IMR-90 (cell line): ENCODE measurements at regions not wholly inside any gene's neighbourhood (a gene's known extent, or its start where the extent isn't known, plus 50 kb on each side); places are given as distances from the start of the nearest gene placed in this dataset.

ENCODE experiments used
- ATAC-seq: fragments of 200-7000 bp; cut with Tn5 transposase; 2 replicates; pipeline ENCODE4 v1.9.1; 2020; ENCODE audit warnings: low read depth, mild to moderate bottlenecking, moderate library complexity
- BruUV-seq: library from RNA; stranded (reverse); fragments of 400-500 nt; replicated peaks from 2 replicates; lab custom pipeline; 2021; lab: Mats Ljungman, UMichigan
- CTCF ChIA-PET: fragments of 300-600 bp; formaldehyde crosslinking; extraction: SDS; loops from one replicate; lab custom pipeline; 2021; ENCODE audit warnings: antibody characterized with exemption; lab: Yijun Ruan, JAX
- POLR2A ChIA-PET: fragments of 300-600 bp; sonication (Branson Sonifier 250); formaldehyde crosslinking; loops from one replicate; lab custom pipeline; 2022; ENCODE audit warnings: antibody characterized with exemption; ENCODE audit not compliant: unreplicated experiment; lab: Charles Lee
- DNase-seq: peaks from one replicate; pipeline ENCODE4 v3.0.0; 2013
- H2AFZ ChIP-seq: replicated peaks from 2 replicates; pipeline ENCODE3; 2013; ENCODE audit warnings: low read length, mild to moderate bottlenecking; ENCODE audit not compliant: poor library complexity
- H2AK5ac ChIP-seq: 2 replicates; pipeline ENCODE4 v1.6.1; 2013; ENCODE audit warnings: low read depth, low read length, inconsistent platforms
- H2AK9ac ChIP-seq: replicated peaks from 2 replicates; pipeline ENCODE3; 2013; ENCODE audit warnings: mild to moderate bottlenecking, low read depth, low read length, moderate library complexity; ENCODE audit not compliant: poor library complexity
- H2BK120ac ChIP-seq: 2 replicates; pipeline ENCODE4 v1.6.1; 2013; ENCODE audit warnings: low read depth, low read length, inconsistent platforms
- H2BK15ac ChIP-seq: 3 replicates; pipeline ENCODE4 v1.6.1; 2013; ENCODE audit warnings: low read depth, low read length, inconsistent platforms
- H2BK20ac ChIP-seq: 2 replicates; pipeline ENCODE4 v1.6.1; 2013; ENCODE audit warnings: low read depth, mild to moderate bottlenecking, inconsistent platforms, low read length, moderate library complexity
- H2BK5ac ChIP-seq: 2 replicates; pipeline ENCODE4 v1.6.1; 2013; ENCODE audit warnings: mild to moderate bottlenecking, low read depth, low read length, inconsistent platforms; ENCODE audit not compliant: poor library complexity, severe bottlenecking
- H3K14ac ChIP-seq: replicated peaks from 2 replicates; pipeline ENCODE4 v1.6.1; 2013; ENCODE audit warnings: low read depth, low read length, inconsistent platforms
- H3K18ac ChIP-seq: 2 replicates; pipeline ENCODE4 v1.6.1; 2013; ENCODE audit warnings: low read depth, low read length, control low read depth
- H3K23ac ChIP-seq: 2 replicates; pipeline ENCODE4 v1.6.1; 2013; ENCODE audit warnings: low read depth, low read length, inconsistent platforms
- H3K27ac ChIP-seq: 2 replicates; pipeline ENCODE4 v1.5.1; 2013; ENCODE audit warnings: mild to moderate bottlenecking, control low read depth, low read length; ENCODE audit not compliant: insufficient read depth
- H3K27me3 ChIP-seq: 2 replicates; pipeline ENCODE4 v1.6.1; 2013; ENCODE audit warnings: low read length; ENCODE audit not compliant: control insufficient read depth, insufficient read depth
- H3K36me3 ChIP-seq: 2 replicates; pipeline ENCODE4 v1.6.1; 2013; ENCODE audit warnings: low read length, mixed read lengths; ENCODE audit not compliant: control insufficient read depth, insufficient read depth
- H3K4ac ChIP-seq: 2 replicates; pipeline ENCODE4 v1.6.1; 2013; ENCODE audit warnings: low read depth, low read length, inconsistent platforms
- H3K4me1 ChIP-seq: 2 replicates; pipeline ENCODE4 v1.6.1; 2013; ENCODE audit warnings: low read length, mixed read lengths; ENCODE audit not compliant: control insufficient read depth, insufficient read depth
- H3K4me2 ChIP-seq: 2 replicates; pipeline ENCODE4 v1.6.1; 2013; ENCODE audit warnings: low read depth, mild to moderate bottlenecking, control low read depth, low read length, moderate library complexity
- H3K4me3 ChIP-seq: 2 replicates; pipeline ENCODE4 v1.5.1; 2013; ENCODE audit warnings: low read depth, mild to moderate bottlenecking, control low read depth, low read length, moderate library complexity; ENCODE audit not compliant: insufficient read depth
- H3K56ac ChIP-seq: 2 replicates; pipeline ENCODE4 v1.6.1; 2013; ENCODE audit warnings: low read length, inconsistent platforms; ENCODE audit not compliant: insufficient read depth; ENCODE audit errors: extremely low read depth
- H3K79me1 ChIP-seq, 2 experiments: 2 replicates each; pipeline ENCODE4 v1.6.1; 2013; ENCODE audit warnings: low read length in 2 of 2, inconsistent platforms in 1 of 2, low read depth in 1 of 2
- H3K9ac ChIP-seq: 2 replicates; pipeline ENCODE4 v1.6.1; 2013; ENCODE audit warnings: low read depth, low read length, control low read depth
- H3K9me1 ChIP-seq: 2 replicates; pipeline ENCODE4 v1.6.1; 2013; ENCODE audit warnings: low read length, inconsistent platforms; ENCODE audit not compliant: insufficient read depth
- H3K9me3 ChIP-seq: 2 replicates; pipeline ENCODE4 v1.6.1; 2013; ENCODE audit warnings: low read length; ENCODE audit not compliant: control insufficient read depth, insufficient read depth
- H4K20me1 ChIP-seq: 2 replicates; pipeline ENCODE4 v1.6.1; 2013; ENCODE audit warnings: low read length, inconsistent platforms; ENCODE audit not compliant: insufficient read depth
- H4K5ac ChIP-seq: 2 replicates; pipeline ENCODE4 v1.6.1; 2013; ENCODE audit warnings: mild to moderate bottlenecking, low read depth, low read length, control low read depth
- H4K8ac ChIP-seq, 2 experiments: 2 replicates each; pipeline ENCODE4 v1.6.1; 2013; ENCODE audit warnings: low read depth in 2 of 2, low read length in 2 of 2, control low read depth in 1 of 2, inconsistent platforms in 1 of 2
- H4K91ac ChIP-seq: 2 replicates; pipeline ENCODE4 v1.6.1; 2013; ENCODE audit warnings: low read depth, low read length, inconsistent platforms; ENCODE audit not compliant: insufficient read depth
- BHLHE40 ChIP-seq: fragments of 150-350 bp; IDR thresholded peaks from 2 replicates; pipeline ENCODE4 v1.6.1; 2016; ENCODE audit warnings: mild to moderate bottlenecking, low read depth, low read length
- CEBPB ChIP-seq: IDR thresholded peaks from 2 replicates; pipeline ENCODE4 v1.6.1; 2012; ENCODE audit warnings: low read depth, low read length, improper control_type of control experiment
- FOS ChIP-seq: fragments of 150-350 bp; IDR thresholded peaks from 2 replicates; pipeline ENCODE4 v1.6.1; 2016; ENCODE audit warnings: low read depth, low read length
- MAFK ChIP-seq: IDR thresholded peaks from 2 replicates; pipeline ENCODE4 v1.6.1; 2012; ENCODE audit warnings: low read depth, low read length, improper control_type of control experiment
- MAZ ChIP-seq: IDR thresholded peaks from 2 replicates; pipeline ENCODE4 v1.6.1; 2012; ENCODE audit warnings: low read depth, mild to moderate bottlenecking, low read length, improper control_type of control experiment, moderate library complexity, borderline replicate concordance
- MXI1 ChIP-seq: IDR thresholded peaks from 2 replicates; pipeline ENCODE4 v1.6.1; 2012; ENCODE audit warnings: low read depth, mild to moderate bottlenecking, low read length, moderate library complexity, borderline replicate concordance
- NFE2L2 ChIP-seq: fragments of 150-350 bp; IDR thresholded peaks from 2 replicates; pipeline ENCODE4 v1.6.1; 2016; ENCODE audit warnings: low read depth, mild to moderate bottlenecking, low read length
- POLR2A ChIP-seq: IDR thresholded peaks from 2 replicates; pipeline ENCODE4 v1.6.1; 2012; ENCODE audit warnings: mild to moderate bottlenecking, low read depth, low read length
- RAD21 ChIP-seq: IDR thresholded peaks from 2 replicates; pipeline ENCODE4 v1.6.1; 2012; ENCODE audit warnings: low read length, improper control_type of control experiment
- RCOR1 ChIP-seq: IDR thresholded peaks from 2 replicates; pipeline ENCODE4 v1.6.1; 2012; ENCODE audit warnings: mild to moderate bottlenecking, low read length, improper control_type of control experiment; ENCODE audit not compliant: insufficient replicate concordance
- SMC3 ChIP-seq: fragments of 150-350 bp; IDR thresholded peaks from 2 replicates; pipeline ENCODE4 v1.6.1; 2016; ENCODE audit warnings: low read depth, mild to moderate bottlenecking, antibody characterized with exemption, low read length, moderate library complexity
- WGBS, 2 experiments: methylation state at CpG; one replicate each; pipeline versions ENCODE4 v1.1.5 to v1.1.7; 2013; ENCODE audit warnings: missing lambda C conversion rate in 2 of 2; ENCODE audit not compliant: insufficient read length in 1 of 2; ENCODE audit errors: extremely low coverage in 2 of 2; 5-methylcytosine and 5-hydroxymethylcytosine counted together
- dilution Hi-C: fragments of 300-500 bp; cut with HindIII; formaldehyde crosslinking; loops from one replicate; pipeline ENCODE4 v1.14.3; 2018; ENCODE audit warnings: low sequenced_read_pairs; ENCODE audit not compliant: unreplicated experiment
- in situ Hi-C: fragments of 300-500 bp; cut with MboI; formaldehyde crosslinking; loops from 3 replicates; pipeline ENCODE4 v1.14.3; 2019; ENCODE audit warnings: low sequenced_read_pairs, inconsistent platforms, mixed read lengths
- intact Hi-C: fragments of 100-400 bp; cut with micrococcal nuclease; formaldehyde crosslinking; loops from 2 replicates; pipeline ENCODE4 v1.10.0; 2022
- TF ChIP-seq, protein P1 (sequence below): conservative IDR thresholded peaks from 2 replicates; pipeline ENCODE4 v1.5.1; 2012; ENCODE audit warnings: mild to moderate bottlenecking, low read depth, low read length, improper control_type of control experiment
- TF ChIP-seq, protein P2 (sequence below): fragments of 150-350 bp; IDR thresholded peaks from 2 replicates; pipeline ENCODE4 v1.6.1; 2017; ENCODE audit warnings: mild to moderate bottlenecking, antibody characterized with exemption, low read length, low read depth

DNA sequence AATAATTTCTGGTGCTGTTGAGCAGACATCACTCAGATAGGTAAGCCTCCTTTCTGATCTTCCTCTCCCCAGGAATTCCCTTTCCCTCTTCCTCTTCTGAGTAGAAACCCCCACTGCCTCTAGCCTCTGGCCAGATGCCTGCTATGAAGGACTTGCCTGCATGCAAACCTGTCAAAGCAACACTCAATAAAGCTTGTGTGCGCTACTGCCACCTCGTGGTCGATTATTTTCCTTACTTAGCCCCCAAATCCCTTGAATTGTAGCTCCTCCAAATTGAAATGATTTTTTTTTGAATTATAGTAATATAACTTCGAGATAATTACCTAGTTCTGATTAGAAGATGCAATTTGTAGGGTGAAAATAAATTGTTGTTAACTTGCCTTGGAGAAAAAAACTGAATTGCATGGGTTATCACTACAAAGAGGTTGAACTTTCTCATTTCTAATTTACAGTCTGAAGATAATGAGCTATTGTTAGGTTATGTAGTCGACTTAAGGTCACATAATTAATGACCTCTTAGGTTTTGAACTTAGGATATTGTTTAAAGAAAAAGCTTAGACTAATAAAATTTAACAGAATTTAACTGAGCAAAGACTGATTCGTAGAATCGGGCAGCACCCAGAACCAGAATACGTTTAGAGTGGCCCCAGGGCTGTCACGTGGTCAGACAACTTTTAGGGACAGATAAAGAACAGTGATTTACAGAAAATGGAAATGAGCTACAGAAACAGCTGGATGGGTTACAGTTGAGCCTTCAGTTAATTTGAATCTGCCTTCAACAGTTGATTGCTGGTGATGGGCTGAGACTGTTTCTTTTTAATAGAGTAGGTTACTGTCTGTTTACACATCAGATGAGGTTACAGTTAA is 269.3 kb downstream of the ARPP21 start:
- Histone ChIP-seq H4K91ac (no peak overlapping the region), H3K4me2 (no peak overlapping the region), H3K79me1 (no peaks in the 10 kb centered on the region), H2AFZ (no peak overlapping the region), H3K36me3 (no peaks in the 10 kb centered on the region), H3K4ac (no peak overlapping the region), H4K8ac (no peak overlapping the region), H3K9me1 (no peaks in the 10 kb centered on the region), H2AK9ac (no peak overlapping the region), H3K9me3 (no peaks in the 10 kb centered on the region), H2AK5ac (no peak overlapping the region), H2BK20ac (no peak overlapping the region), H3K4me3 (no peak overlapping the region), H4K20me1 (no peaks in the 10 kb centered on the region), H3K4me1 (no peaks in the 10 kb centered on the region), H3K27me3 (no peaks in the 10 kb centered on the region), H3K27ac (no peak overlapping the region), H2BK120ac (no peak overlapping the region), H2BK5ac (no peak overlapping the region), H4K5ac (no peak overlapping the region), H2BK15ac (no peak overlapping the region), H3K9ac (no peak overlapping the region), H3K56ac (no peak overlapping the region), H3K14ac (no peak overlapping the region), H3K23ac (no peak overlapping the region), H3K18ac (no peak overlapping the region)
- TF ChIP-seq MAZ, result no peak
- TF ChIP-seq RAD21, result peak; percentile 55
- TF ChIP-seq MAFK, result no peak
- TF ChIP-seq SMC3, result peak; percentile 58
- TF ChIP-seq BHLHE40, result no peak
- TF ChIP-seq NFE2L2, result no peak
- TF ChIP-seq POLR2A, result no peak
- no peak for TF ChIP-seq MXI1
- no peak for TF ChIP-seq FOS
- TF ChIP-seq, protein P1, sequence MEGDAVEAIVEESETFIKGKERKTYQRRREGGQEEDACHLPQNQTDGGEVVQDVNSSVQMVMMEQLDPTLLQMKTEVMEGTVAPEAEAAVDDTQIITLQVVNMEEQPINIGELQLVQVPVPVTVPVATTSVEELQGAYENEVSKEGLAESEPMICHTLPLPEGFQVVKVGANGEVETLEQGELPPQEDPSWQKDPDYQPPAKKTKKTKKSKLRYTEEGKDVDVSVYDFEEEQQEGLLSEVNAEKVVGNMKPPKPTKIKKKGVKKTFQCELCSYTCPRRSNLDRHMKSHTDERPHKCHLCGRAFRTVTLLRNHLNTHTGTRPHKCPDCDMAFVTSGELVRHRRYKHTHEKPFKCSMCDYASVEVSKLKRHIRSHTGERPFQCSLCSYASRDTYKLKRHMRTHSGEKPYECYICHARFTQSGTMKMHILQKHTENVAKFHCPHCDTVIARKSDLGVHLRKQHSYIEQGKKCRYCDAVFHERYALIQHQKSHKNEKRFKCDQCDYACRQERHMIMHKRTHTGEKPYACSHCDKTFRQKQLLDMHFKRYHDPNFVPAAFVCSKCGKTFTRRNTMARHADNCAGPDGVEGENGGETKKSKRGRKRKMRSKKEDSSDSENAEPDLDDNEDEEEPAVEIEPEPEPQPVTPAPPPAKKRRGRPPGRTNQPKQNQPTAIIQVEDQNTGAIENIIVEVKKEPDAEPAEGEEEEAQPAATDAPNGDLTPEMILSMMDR, result peak; percentile 61
- TF ChIP-seq RCOR1, result no peak
- TF ChIP-seq, protein P2, sequence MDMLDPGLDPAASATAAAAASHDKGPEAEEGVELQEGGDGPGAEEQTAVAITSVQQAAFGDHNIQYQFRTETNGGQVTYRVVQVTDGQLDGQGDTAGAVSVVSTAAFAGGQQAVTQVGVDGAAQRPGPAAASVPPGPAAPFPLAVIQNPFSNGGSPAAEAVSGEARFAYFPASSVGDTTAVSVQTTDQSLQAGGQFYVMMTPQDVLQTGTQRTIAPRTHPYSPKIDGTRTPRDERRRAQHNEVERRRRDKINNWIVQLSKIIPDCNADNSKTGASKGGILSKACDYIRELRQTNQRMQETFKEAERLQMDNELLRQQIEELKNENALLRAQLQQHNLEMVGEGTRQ, result no peak
- no peak for TF ChIP-seq CEBPB
- in situ Hi-C loops (no loop called here), intact Hi-C loops (loop anchor here (2.0 to 5.0 kb wide), 3 partner anchors 792 to 1926 kb away; no protein-coding TSS in a partner anchor), dilution Hi-C loops (no loop called here)
- DNase-seq (peak; percentile 70), ATAC-seq (peak; percentile 72)
- ChIA-PET POLR2A (no interaction called here), CTCF (interaction anchor here (1.3 to 1.8 kb wide), 2 partner anchors 16 to 25 kb away, joined by 4 to 8 read pairs; no protein-coding TSS in a partner anchor)
- no TSS peak for BruUV-seq
- WGBS, 2 experiments, result no CpG with 5 or more reads among the region's 9 CpGs
